HL-60 (cell line): ENCODE measurements at regions not wholly inside any gene's neighbourhood (a gene's known extent, or its start where the extent isn't known, plus 50 kb on each side); places are given as distances from the start of the nearest gene placed in this dataset.

Source experiments
- DNase-seq, 2 experiments: peaks; one replicate each; pipeline ENCODE4 v3.0.0-alpha.2; 2010 to 2020; ENCODE audit warnings: low read depth in 1 of 2, low spot score in 1 of 2
- H3K27ac ChIP-seq: fragments of 250-450 bp; sonication (Bioruptor Pico); replicated peaks from 2 replicates; pipeline ENCODE4 v1.5.1; 2020; ENCODE audit warnings: mild to moderate bottlenecking, moderate library complexity
- H3K27me3 ChIP-seq: fragments of 250-450 bp; sonication (Bioruptor Pico); 2 replicates; pipeline ENCODE4 v1.5.1; 2021; ENCODE audit warnings: mild to moderate bottlenecking, moderate library complexity; ENCODE audit not compliant: insufficient read depth, poor library complexity, severe bottlenecking
- H3K4me3 ChIP-seq: replicated peaks from 2 replicates; pipeline ENCODE4 v1.5.1; 2011; ENCODE audit warnings: mild to moderate bottlenecking, control low read depth, low read length; ENCODE audit not compliant: insufficient read depth
- CTCF ChIP-seq: IDR thresholded peaks from one replicate; pipeline ENCODE4 v1.5.1; 2011; ENCODE audit warnings: low read length, control low read depth, inconsistent platforms; ENCODE audit not compliant: insufficient read depth
- GABPA ChIP-seq: IDR thresholded peaks from 2 replicates; pipeline ENCODE4 v1.6.1; 2012; ENCODE audit warnings: low read depth
- POLR2AphosphoS5 ChIP-seq: IDR thresholded peaks from 2 replicates; pipeline ENCODE4 v1.6.1; 2012; ENCODE audit warnings: low read depth
- REST ChIP-seq: IDR thresholded peaks from 2 replicates; pipeline ENCODE4 v1.6.1; 2012; ENCODE audit warnings: low read depth; ENCODE audit not compliant: insufficient replicate concordance
- SPI1 ChIP-seq: IDR thresholded peaks from 2 replicates; pipeline ENCODE4 v1.6.1; 2012; ENCODE audit warnings: low read depth, mild to moderate bottlenecking, borderline replicate concordance

DNA sequence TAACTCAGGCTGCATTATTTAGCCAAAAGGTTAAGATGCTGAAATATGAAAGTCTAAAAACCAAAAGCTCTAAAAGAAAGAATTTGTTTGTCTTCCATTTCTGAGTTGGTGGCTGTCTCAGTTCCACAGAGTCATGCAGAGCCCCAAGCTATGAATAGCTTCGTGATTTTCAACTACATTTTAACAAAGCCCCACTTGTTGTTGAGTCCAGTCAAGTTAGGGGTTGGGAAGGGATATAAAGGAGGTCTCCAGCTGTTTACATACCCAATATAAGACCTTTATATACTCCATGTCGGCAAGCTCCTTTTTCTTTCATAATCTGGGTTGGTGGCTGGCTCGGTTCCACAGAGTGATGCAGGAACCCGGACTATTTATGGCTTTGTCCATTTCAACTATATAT lies 924.6 kb upstream of the PRKX start:
- TF ChIP-seq GABPA = no peak
- no peak for TF ChIP-seq POLR2AphosphoS5
- no peak for TF ChIP-seq CTCF
- no peak for TF ChIP-seq SPI1
- no peak for TF ChIP-seq REST
- Histone ChIP-seq H3K4me3 (no peak overlapping the region), H3K27me3 (no peaks in the 10 kb centered on the region), H3K27ac (no peak overlapping the region)
- no peak for DNase-seq

DNA sequence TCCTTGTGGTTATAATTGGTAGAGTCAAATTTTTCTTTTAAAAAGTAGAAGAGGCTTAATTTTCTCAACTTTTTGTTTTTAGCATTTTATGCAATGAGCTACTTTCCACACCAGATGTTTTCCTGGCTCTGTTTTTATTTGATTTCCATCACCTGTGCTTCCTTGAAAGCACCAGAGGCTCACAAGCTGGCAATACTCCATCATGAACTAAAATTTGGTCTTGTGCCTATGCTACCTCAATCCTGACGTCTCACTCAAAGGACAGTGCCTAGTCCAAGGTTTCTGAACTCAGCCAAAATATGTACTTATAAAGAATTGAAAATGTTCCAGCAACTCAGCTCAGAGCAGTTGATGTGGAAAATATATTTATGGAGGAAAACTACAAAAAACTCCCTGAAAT lies 914.0 kb upstream of the PRKX start:
- H3K27ac ChIP-seq = no peak overlapping the region
- no peak for DNase-seq
- no peaks in the 10 kb centered on the region for H3K27me3 ChIP-seq

More for the DNA sequence above, 914.0 kb upstream of the PRKX start:
- H3K4me3 ChIP-seq = no peak overlapping the region
- TF ChIP-seq REST = no peak
- no peak for TF ChIP-seq CTCF
- TF ChIP-seq GABPA = no peak
- no peak for TF ChIP-seq POLR2AphosphoS5
- TF ChIP-seq SPI1 = no peak
